H1 (cell line): ENCODE measurements at regions not wholly inside any gene's neighbourhood (a gene's known extent, or its start where the extent isn't known, plus 50 kb on each side); places are given as distances from the start of the nearest gene placed in this dataset.

Experiments used
- MAFK ChIP-seq: IDR thresholded peaks from 2 replicates; pipeline ENCODE4 v1.6.1; 2012; ENCODE audit warnings: low read depth, mild to moderate bottlenecking, improper control_type of control experiment, low read length
- TF ChIP-seq, protein P1 (sequence below): fragments of 300-600 bp; sonication (generic); IDR thresholded peaks from 2 replicates; pipeline ENCODE4 v1.7.1; 2012; ENCODE audit warnings: low read length, moderate library complexity, mild to moderate bottlenecking, inconsistent platforms; ENCODE audit not compliant: insufficient replicate concordance
- TF ChIP-seq, protein P2 (sequence below): IDR thresholded peaks from 2 replicates; pipeline ENCODE4 v1.6.1; 2012; ENCODE audit warnings: low read length, inconsistent platforms

DNA sequence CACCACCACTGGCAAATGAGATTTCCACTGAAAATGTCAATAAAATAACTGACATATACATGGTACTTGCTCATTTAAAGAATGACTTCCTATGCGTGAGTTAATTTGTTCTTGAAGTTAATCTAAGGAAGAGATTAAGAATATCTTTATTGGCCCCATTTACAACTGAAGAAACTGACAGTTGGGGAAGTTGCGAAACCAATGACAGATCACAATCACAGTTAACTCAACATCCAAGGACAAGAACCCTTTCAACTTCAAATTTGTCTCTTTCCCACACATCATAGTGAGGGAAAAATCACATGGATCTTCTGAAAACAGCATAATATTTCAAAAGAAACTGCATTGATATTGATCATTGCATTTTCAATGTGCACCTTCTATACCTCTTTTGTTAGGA lies 565.4 kb downstream of the IRS1 start (continued):
- TF ChIP-seq, protein P1, sequence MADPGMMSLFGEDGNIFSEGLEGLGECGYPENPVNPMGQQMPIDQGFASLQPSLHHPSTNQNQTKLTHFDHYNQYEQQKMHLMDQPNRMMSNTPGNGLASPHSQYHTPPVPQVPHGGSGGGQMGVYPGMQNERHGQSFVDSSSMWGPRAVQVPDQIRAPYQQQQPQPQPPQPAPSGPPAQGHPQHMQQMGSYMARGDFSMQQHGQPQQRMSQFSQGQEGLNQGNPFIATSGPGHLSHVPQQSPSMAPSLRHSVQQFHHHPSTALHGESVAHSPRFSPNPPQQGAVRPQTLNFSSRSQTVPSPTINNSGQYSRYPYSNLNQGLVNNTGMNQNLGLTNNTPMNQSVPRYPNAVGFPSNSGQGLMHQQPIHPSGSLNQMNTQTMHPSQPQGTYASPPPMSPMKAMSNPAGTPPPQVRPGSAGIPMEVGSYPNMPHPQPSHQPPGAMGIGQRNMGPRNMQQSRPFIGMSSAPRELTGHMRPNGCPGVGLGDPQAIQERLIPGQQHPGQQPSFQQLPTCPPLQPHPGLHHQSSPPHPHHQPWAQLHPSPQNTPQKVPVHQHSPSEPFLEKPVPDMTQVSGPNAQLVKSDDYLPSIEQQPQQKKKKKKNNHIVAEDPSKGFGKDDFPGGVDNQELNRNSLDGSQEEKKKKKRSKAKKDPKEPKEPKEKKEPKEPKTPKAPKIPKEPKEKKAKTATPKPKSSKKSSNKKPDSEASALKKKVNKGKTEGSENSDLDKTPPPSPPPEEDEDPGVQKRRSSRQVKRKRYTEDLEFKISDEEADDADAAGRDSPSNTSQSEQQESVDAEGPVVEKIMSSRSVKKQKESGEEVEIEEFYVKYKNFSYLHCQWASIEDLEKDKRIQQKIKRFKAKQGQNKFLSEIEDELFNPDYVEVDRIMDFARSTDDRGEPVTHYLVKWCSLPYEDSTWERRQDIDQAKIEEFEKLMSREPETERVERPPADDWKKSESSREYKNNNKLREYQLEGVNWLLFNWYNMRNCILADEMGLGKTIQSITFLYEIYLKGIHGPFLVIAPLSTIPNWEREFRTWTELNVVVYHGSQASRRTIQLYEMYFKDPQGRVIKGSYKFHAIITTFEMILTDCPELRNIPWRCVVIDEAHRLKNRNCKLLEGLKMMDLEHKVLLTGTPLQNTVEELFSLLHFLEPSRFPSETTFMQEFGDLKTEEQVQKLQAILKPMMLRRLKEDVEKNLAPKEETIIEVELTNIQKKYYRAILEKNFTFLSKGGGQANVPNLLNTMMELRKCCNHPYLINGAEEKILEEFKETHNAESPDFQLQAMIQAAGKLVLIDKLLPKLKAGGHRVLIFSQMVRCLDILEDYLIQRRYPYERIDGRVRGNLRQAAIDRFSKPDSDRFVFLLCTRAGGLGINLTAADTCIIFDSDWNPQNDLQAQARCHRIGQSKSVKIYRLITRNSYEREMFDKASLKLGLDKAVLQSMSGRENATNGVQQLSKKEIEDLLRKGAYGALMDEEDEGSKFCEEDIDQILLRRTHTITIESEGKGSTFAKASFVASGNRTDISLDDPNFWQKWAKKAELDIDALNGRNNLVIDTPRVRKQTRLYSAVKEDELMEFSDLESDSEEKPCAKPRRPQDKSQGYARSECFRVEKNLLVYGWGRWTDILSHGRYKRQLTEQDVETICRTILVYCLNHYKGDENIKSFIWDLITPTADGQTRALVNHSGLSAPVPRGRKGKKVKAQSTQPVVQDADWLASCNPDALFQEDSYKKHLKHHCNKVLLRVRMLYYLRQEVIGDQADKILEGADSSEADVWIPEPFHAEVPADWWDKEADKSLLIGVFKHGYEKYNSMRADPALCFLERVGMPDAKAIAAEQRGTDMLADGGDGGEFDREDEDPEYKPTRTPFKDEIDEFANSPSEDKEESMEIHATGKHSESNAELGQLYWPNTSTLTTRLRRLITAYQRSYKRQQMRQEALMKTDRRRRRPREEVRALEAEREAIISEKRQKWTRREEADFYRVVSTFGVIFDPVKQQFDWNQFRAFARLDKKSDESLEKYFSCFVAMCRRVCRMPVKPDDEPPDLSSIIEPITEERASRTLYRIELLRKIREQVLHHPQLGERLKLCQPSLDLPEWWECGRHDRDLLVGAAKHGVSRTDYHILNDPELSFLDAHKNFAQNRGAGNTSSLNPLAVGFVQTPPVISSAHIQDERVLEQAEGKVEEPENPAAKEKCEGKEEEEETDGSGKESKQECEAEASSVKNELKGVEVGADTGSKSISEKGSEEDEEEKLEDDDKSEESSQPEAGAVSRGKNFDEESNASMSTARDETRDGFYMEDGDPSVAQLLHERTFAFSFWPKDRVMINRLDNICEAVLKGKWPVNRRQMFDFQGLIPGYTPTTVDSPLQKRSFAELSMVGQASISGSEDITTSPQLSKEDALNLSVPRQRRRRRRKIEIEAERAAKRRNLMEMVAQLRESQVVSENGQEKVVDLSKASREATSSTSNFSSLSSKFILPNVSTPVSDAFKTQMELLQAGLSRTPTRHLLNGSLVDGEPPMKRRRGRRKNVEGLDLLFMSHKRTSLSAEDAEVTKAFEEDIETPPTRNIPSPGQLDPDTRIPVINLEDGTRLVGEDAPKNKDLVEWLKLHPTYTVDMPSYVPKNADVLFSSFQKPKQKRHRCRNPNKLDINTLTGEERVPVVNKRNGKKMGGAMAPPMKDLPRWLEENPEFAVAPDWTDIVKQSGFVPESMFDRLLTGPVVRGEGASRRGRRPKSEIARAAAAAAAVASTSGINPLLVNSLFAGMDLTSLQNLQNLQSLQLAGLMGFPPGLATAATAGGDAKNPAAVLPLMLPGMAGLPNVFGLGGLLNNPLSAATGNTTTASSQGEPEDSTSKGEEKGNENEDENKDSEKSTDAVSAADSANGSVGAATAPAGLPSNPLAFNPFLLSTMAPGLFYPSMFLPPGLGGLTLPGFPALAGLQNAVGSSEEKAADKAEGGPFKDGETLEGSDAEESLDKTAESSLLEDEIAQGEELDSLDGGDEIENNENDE: no peak
- TF ChIP-seq MAFK: no peak
- TF ChIP-seq, protein P2, sequence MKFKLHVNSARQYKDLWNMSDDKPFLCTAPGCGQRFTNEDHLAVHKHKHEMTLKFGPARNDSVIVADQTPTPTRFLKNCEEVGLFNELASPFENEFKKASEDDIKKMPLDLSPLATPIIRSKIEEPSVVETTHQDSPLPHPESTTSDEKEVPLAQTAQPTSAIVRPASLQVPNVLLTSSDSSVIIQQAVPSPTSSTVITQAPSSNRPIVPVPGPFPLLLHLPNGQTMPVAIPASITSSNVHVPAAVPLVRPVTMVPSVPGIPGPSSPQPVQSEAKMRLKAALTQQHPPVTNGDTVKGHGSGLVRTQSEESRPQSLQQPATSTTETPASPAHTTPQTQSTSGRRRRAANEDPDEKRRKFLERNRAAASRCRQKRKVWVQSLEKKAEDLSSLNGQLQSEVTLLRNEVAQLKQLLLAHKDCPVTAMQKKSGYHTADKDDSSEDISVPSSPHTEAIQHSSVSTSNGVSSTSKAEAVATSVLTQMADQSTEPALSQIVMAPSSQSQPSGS: no peak
